ENCODE measurements at regions not wholly inside any gene's neighbourhood (a gene's known extent, or its start where the extent isn't known, plus 50 kb on each side); places are given as distances from the start of the nearest gene placed in this dataset.

DNA sequence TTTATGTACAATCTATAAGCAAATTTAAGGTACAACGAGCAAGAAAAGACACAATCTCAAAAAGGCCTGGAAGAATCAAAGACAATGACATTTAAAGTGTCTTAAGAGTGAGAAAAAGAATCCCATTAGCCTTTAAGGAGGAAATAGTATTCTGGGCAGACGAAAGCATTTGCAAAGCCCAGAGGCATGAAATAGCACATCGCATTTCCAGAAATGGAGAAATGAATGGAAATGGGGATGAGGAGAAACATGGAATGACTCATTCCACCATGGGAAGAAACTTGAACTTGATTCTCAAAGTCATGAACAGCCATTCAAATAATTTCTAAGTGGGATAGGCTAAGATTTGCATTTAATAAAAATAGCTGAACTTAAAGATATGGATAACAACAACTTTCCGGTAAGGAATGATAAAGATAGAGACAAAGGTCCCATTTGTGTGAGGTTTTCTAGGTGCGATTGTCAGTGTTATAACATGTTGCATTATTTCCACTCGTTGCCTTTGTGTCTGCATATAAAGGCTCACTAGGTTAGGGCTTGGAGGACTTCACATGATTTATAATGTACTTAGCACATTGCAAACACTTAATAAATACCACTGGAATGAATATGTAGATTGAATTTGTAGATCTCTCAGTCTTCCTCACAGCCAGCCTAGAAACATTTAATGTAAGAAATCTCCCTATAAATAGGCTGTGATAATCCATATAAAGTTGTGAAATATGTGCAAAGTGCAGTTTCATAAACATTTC is 310.3 kb upstream of the KLF6 start:
- Histone ChIP-seq H3K36me3 (ENCODE audit: control insufficient read depth, insufficient read depth, low read length) (no peaks in the 10 kb centered on the region), H3K27ac (ENCODE audit: low read depth, low read length) (no peak overlapping the region), H3K4me3 (ENCODE audit: low read depth, low read length) (no peak overlapping the region), H3K4me1 (ENCODE audit: control insufficient read depth, insufficient read depth, low read length) (no peaks in the 10 kb centered on the region), H3K27me3 (ENCODE audit: control insufficient read depth, insufficient read depth, low read length) (no peaks in the 10 kb centered on the region), H3K9me3 (ENCODE audit: control insufficient read depth, insufficient read depth, low read length) (no peaks in the 10 kb centered on the region)
- DNase-seq (ENCODE audit: low read depth in 4 of 6, low spot score in 6 of 6): no peak
- WGBS (ENCODE audit: insufficient coverage): 94% methylated on average over 4 of the region's 6 CpGs

DNA sequence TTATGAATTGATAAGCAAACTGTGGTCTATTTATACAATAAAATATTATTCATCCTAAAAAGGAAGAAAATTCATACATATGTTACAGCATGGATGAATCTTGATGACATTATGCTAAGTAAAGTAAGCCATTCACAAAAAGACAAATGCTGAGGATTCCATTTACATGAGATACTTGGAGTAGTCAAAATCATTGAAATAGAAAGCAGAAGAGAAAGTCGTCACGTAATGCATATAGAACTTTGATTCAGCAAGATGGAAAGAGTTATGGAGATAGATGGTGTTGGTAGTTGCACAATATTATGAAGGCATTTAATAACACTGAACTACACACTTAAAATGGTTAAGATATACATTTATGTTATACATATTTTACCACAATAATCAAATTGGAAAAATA is 309.7 kb upstream of the KLF6 start:
- no peak for DNase-seq (ENCODE audit: low read depth in 4 of 6, low spot score in 6 of 6)
- H3K27ac ChIP-seq (ENCODE audit: low read depth, low read length): no peak overlapping the region
- no CpG with 5 or more reads among the region's 2 CpGs for WGBS (ENCODE audit: insufficient coverage)
- H3K4me1 ChIP-seq (ENCODE audit: control insufficient read depth, insufficient read depth, low read length): no peaks in the 10 kb centered on the region
- no peaks in the 10 kb centered on the region for H3K27me3 ChIP-seq (ENCODE audit: control insufficient read depth, insufficient read depth, low read length)
- H3K36me3 ChIP-seq (ENCODE audit: control insufficient read depth, insufficient read depth, low read length): no peaks in the 10 kb centered on the region
- no peaks in the 10 kb centered on the region for H3K9me3 ChIP-seq (ENCODE audit: control insufficient read depth, insufficient read depth, low read length)
- H3K4me3 ChIP-seq (ENCODE audit: low read depth, low read length): no peak overlapping the region

GRCh38 chr10:4093438-4093837 is 308.4 kb upstream of the KLF6 start:
- no peak overlapping the region for H3K27ac ChIP-seq (ENCODE audit: low read depth, low read length)
- H3K27me3 ChIP-seq (ENCODE audit: control insufficient read depth, insufficient read depth, low read length): no peaks in the 10 kb centered on the region
- WGBS (ENCODE audit: insufficient coverage): no CpG with 5 or more reads among the region's 5 CpGs
- DNase-seq (ENCODE audit: low read depth in 4 of 6, low spot score in 6 of 6): no peak
- no peak overlapping the region for H3K4me3 ChIP-seq (ENCODE audit: low read depth, low read length)
- no peaks in the 10 kb centered on the region for H3K36me3 ChIP-seq (ENCODE audit: control insufficient read depth, insufficient read depth, low read length)
- no peaks in the 10 kb centered on the region for H3K4me1 ChIP-seq (ENCODE audit: control insufficient read depth, insufficient read depth, low read length)
- no peaks in the 10 kb centered on the region for H3K9me3 ChIP-seq (ENCODE audit: control insufficient read depth, insufficient read depth, low read length)

- Histone ChIP-seq H3K27me3 (ENCODE audit: control insufficient read depth, insufficient read depth, low read length) (no peaks in the 10 kb centered on the region), H3K36me3 (ENCODE audit: control insufficient read depth, insufficient read depth, low read length) (no peaks in the 10 kb centered on the region), H3K4me3 (ENCODE audit: low read depth, low read length) (no peak overlapping the region), H3K4me1 (ENCODE audit: control insufficient read depth, insufficient read depth, low read length) (no peaks in the 10 kb centered on the region), H3K27ac (ENCODE audit: low read depth, low read length) (no peak overlapping the region), H3K9me3 (ENCODE audit: control insufficient read depth, insufficient read depth, low read length) (no peaks in the 10 kb centered on the region)
- WGBS (ENCODE audit: insufficient coverage): 96% methylated on average over 4 of the region's 14 CpGs
- no peak for DNase-seq (ENCODE audit: low read depth in 4 of 6, low spot score in 6 of 6)
These were observed 303.5 kb upstream of the KLF6 start for GRCh38 chr10:4088354-4089066.

DNA sequence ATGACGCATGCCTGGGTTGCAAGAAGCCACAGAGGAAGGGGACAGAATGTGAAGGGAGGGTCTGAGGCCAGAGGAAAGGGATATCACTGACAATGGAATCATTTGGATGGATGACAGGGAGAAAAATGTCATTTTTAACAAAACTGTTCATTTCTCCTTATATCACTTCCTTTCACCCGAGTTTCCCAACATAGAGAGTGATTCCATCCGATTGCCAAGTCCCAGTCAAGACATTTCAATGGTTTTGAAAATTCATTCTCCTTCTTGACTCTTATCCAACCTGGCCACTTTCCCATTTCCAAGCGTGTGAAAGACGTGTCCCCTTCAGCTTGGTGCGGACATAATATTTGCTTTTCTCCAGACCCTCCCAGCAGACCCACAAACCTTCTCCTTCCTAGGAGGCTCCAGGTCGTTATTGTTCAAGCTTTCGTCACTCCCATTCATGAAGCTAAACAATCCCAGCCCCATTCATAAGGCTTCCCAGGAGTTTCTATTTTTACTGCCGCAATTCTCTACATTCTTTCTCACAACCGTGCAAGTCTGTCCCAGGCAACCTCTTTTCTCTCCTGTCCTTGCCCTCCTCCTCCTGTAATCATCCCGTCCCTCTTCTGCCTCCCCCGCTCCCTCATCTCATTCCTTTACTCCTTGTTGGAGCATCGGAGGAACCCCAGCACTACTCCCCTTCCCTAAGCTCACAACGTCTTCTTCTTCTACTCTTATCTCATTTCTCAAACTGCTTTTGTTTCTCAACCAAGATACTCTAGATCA is 301.3 kb upstream of the KLF6 start:
- Histone ChIP-seq H3K27ac (ENCODE audit: low read depth, low read length) (no peak overlapping the region), H3K4me1 (ENCODE audit: control insufficient read depth, insufficient read depth, low read length) (peaks cover 3% of the 10 kb centered on the region), H3K9me3 (ENCODE audit: control insufficient read depth, insufficient read depth, low read length) (no peaks in the 10 kb centered on the region), H3K27me3 (ENCODE audit: control insufficient read depth, insufficient read depth, low read length) (no peaks in the 10 kb centered on the region), H3K36me3 (ENCODE audit: control insufficient read depth, insufficient read depth, low read length) (no peaks in the 10 kb centered on the region), H3K4me3 (ENCODE audit: low read depth, low read length) (no peak overlapping the region)
- 15% methylated on average over 11 of the region's 14 CpGs for WGBS (ENCODE audit: insufficient coverage)
- DNase-seq (ENCODE audit: low read depth in 4 of 6, low spot score in 6 of 6): peak in 3 of 6 donors; percentile 19 to 85 (median 53)

- no peak overlapping the region for H3K27ac ChIP-seq (ENCODE audit: low read depth, low read length)
- H3K4me3 ChIP-seq (ENCODE audit: low read depth, low read length): no peak overlapping the region
- WGBS (ENCODE audit: insufficient coverage): 10% methylated on average over 2 of the region's 2 CpGs
- H3K27me3 ChIP-seq (ENCODE audit: control insufficient read depth, insufficient read depth, low read length): no peaks in the 10 kb centered on the region
- H3K4me1 ChIP-seq (ENCODE audit: control insufficient read depth, insufficient read depth, low read length): peaks cover 3% of the 10 kb centered on the region
- H3K9me3 ChIP-seq (ENCODE audit: control insufficient read depth, insufficient read depth, low read length): no peaks in the 10 kb centered on the region
- H3K36me3 ChIP-seq (ENCODE audit: control insufficient read depth, insufficient read depth, low read length): no peaks in the 10 kb centered on the region
- DNase-seq (ENCODE audit: low read depth in 4 of 6, low spot score in 6 of 6): peak in 2 of 6 donors; percentile 76 to 91
These were observed 298.5 kb upstream of the KLF6 start for GRCh38 chr10:4083509-4084003.

DNA sequence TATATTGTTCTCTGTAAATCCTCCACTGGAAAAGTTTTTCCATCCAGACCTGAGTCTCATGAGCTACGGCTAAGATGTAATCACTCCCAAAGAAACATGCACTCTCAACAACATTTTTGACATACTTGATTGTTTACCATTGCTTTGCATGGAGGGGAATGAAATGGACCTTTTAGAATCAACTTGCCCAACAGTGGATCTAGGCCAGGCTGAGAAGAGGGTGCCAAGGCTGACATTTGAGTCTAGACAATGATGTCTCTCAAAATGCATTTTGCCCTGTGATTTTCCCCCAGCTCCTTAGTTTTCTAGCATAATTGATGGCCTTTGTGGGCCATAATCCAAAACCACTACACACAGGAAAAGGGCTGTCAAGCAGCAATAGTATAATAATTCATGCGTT is 297.9 kb upstream of the KLF6 start:
- no peaks in the 10 kb centered on the region for H3K9me3 ChIP-seq (ENCODE audit: control insufficient read depth, insufficient read depth, low read length)
- no peak overlapping the region for H3K27ac ChIP-seq (ENCODE audit: low read depth, low read length)
- H3K36me3 ChIP-seq (ENCODE audit: control insufficient read depth, insufficient read depth, low read length): no peaks in the 10 kb centered on the region
- H3K4me1 ChIP-seq (ENCODE audit: control insufficient read depth, insufficient read depth, low read length): peaks cover 3% of the 10 kb centered on the region
- H3K4me3 ChIP-seq (ENCODE audit: low read depth, low read length): no peak overlapping the region
- peak in 1 of 6 donors; percentile 44 for DNase-seq (ENCODE audit: low read depth in 4 of 6, low spot score in 6 of 6)
- WGBS (ENCODE audit: insufficient coverage): no CpG with 5 or more reads among the region's 2 CpGs
- H3K27me3 ChIP-seq (ENCODE audit: control insufficient read depth, insufficient read depth, low read length): no peaks in the 10 kb centered on the region

- Histone ChIP-seq H3K9me3 (ENCODE audit: control insufficient read depth, insufficient read depth, low read length) (no peaks in the 10 kb centered on the region), H3K4me3 (ENCODE audit: low read depth, low read length) (no peak overlapping the region), H3K27me3 (ENCODE audit: control insufficient read depth, insufficient read depth, low read length) (no peaks in the 10 kb centered on the region), H3K36me3 (ENCODE audit: control insufficient read depth, insufficient read depth, low read length) (no peaks in the 10 kb centered on the region), H3K27ac (ENCODE audit: low read depth, low read length) (no peak overlapping the region), H3K4me1 (ENCODE audit: control insufficient read depth, insufficient read depth, low read length) (peaks cover 3% of the 10 kb centered on the region)
- 83% methylated on average over 3 of the region's 5 CpGs for WGBS (ENCODE audit: insufficient coverage)
- no peak for DNase-seq (ENCODE audit: low read depth in 4 of 6, low spot score in 6 of 6)
These were observed 296.7 kb upstream of the KLF6 start for GRCh38 chr10:4081685-4082111.

DNA sequence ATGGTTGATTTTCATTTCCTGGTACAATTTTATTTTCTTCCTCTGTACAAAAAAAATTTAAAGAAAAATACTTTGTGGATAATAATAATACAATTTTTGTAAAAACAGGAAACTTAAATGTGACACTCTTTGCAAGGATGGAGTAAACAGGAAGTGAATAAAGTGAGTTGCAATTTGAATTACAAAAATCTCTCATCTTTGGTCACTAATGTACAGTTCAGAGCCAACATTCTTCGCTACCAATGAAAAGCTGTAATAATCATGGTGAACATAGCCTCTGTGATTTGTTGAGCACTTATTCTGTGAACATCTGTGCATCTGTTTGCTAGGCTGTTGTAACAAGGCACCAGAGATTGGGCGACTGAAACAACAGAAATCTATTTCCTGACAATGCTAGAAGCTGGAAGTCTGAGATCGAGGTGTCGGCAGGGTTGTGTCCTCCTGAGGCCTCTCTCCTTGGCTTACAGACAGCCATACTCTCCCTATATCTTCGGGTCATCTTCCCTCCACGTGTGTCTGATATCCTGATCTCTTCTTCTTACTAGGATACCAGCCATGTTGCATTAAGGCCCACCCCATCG is 295.3 kb upstream of the KLF6 start:
- H3K27me3 ChIP-seq (ENCODE audit: control insufficient read depth, insufficient read depth, low read length): no peaks in the 10 kb centered on the region
- H3K36me3 ChIP-seq (ENCODE audit: control insufficient read depth, insufficient read depth, low read length): no peaks in the 10 kb centered on the region
- peaks cover 3% of the 10 kb centered on the region for H3K4me1 ChIP-seq (ENCODE audit: control insufficient read depth, insufficient read depth, low read length)
- no peak overlapping the region for H3K4me3 ChIP-seq (ENCODE audit: low read depth, low read length)
- 82% methylated on average over 5 of the region's 7 CpGs for WGBS (ENCODE audit: insufficient coverage)
- no peaks in the 10 kb centered on the region for H3K9me3 ChIP-seq (ENCODE audit: control insufficient read depth, insufficient read depth, low read length)
- DNase-seq (ENCODE audit: low read depth in 4 of 6, low spot score in 6 of 6): peak in 1 of 6 donors; percentile 24
- no peak overlapping the region for H3K27ac ChIP-seq (ENCODE audit: low read depth, low read length)
